GM20431 (cell line): ENCODE measurements at regions not wholly inside any gene's neighbourhood (a gene's known extent, or its start where the extent isn't known, plus 50 kb on each side); places are given as distances from the start of the nearest gene placed in this dataset.

Source experiments
- in situ Hi-C: fragments of 300-500 bp; cut with MseI, MboI; formaldehyde crosslinking; loops from one replicate; pipeline ENCODE4 v1.15.0; 2020; ENCODE audit warnings: low sequenced_read_pairs; ENCODE audit not compliant: unreplicated experiment

GRCh38 chr3:124557433-124558232 is 172.6 kb upstream of the UMPS start:
- in situ Hi-C loops: no loop called here

- in situ Hi-C loops: no loop called here
Measured at GRCh38 chr3:124558991-124559845, 171.0 kb upstream of the UMPS start.

- in situ Hi-C loops: loop anchor here (10.0 kb wide), 1 partner anchor 125 kb away; no protein-coding TSS in a partner anchor
Measured at GRCh38 chr3:124559846-124560574, 170.2 kb upstream of the UMPS start.

GRCh38 chr3:124560666-124561215 is 169.5 kb upstream of the UMPS start:
- in situ Hi-C loops: loop anchor here (10.0 kb wide), 1 partner anchor 124 kb away; no protein-coding TSS in a partner anchor

GRCh38 chr3:124562769-124563168 is 167.5 kb upstream of the UMPS start:
- in situ Hi-C loops: loop anchor here (10.0 kb wide), 1 partner anchor 122 kb away; no protein-coding TSS in a partner anchor

GRCh38 chr3:124563376-124563775 is 166.9 kb upstream of the UMPS start:
- in situ Hi-C loops: loop anchor here (10.0 kb wide), 1 partner anchor 121 kb away; no protein-coding TSS in a partner anchor

GRCh38 chr3:124565013-124565412 is 165.2 kb upstream of the UMPS start:
- in situ Hi-C loops: loop anchor here (10.0 kb wide), 1 partner anchor 120 kb away; no protein-coding TSS in a partner anchor

- in situ Hi-C loops: loop anchor here (10.0 kb wide), 1 partner anchor 119 kb away; no protein-coding TSS in a partner anchor
Measured at GRCh38 chr3:124565551-124565950, 164.7 kb upstream of the UMPS start.

- in situ Hi-C loops: loop anchor here (10.0 kb wide), 1 partner anchor 118 kb away; no protein-coding TSS in a partner anchor
Measured at GRCh38 chr3:124566701-124567100, 163.6 kb upstream of the UMPS start.

- in situ Hi-C loops: loop anchor here (10.0 kb wide), 1 partner anchor 118 kb away; no protein-coding TSS in a partner anchor
Measured at GRCh38 chr3:124567179-124567578, 163.1 kb upstream of the UMPS start.

GRCh38 chr3:124569761-124570160 is 160.5 kb upstream of the UMPS start:
- in situ Hi-C loops: loop anchor here (10.0 kb wide), 1 partner anchor 115 kb away; no protein-coding TSS in a partner anchor

- in situ Hi-C loops: no loop called here
Measured at GRCh38 chr3:124570232-124570631, 160.0 kb upstream of the UMPS start.

- in situ Hi-C loops: no loop called here
Measured at GRCh38 chr3:124572851-124573405, 157.3 kb upstream of the UMPS start.

- in situ Hi-C loops: no loop called here
Measured at GRCh38 chr3:124574012-124574411, 156.2 kb upstream of the UMPS start.

- in situ Hi-C loops: no loop called here
Measured at GRCh38 chr3:124576565-124577493, 153.4 kb upstream of the UMPS start.

- in situ Hi-C loops: no loop called here
Measured at GRCh38 chr3:124577494-124578167, 152.6 kb upstream of the UMPS start.

GRCh38 chr3:124579641-124580040 is 150.6 kb upstream of the UMPS start:
- in situ Hi-C loops: no loop called here

GRCh38 chr3:124582196-124582595 is 148.1 kb upstream of the UMPS start:
- in situ Hi-C loops: no loop called here
